HG02885 (cell line): ENCODE measurements at regions not wholly inside any gene's neighbourhood (a gene's known extent, or its start where the extent isn't known, plus 50 kb on each side); places are given as distances from the start of the nearest gene placed in this dataset.

ENCODE experiments used
- ATAC-seq: cut with Tn5 transposase; IDR thresholded peaks from one replicate; pipeline ENCODE4 v1.9.1; 2021; ENCODE audit warnings: mild to moderate bottlenecking; ENCODE audit not compliant: unreplicated experiment, poor library complexity

DNA sequence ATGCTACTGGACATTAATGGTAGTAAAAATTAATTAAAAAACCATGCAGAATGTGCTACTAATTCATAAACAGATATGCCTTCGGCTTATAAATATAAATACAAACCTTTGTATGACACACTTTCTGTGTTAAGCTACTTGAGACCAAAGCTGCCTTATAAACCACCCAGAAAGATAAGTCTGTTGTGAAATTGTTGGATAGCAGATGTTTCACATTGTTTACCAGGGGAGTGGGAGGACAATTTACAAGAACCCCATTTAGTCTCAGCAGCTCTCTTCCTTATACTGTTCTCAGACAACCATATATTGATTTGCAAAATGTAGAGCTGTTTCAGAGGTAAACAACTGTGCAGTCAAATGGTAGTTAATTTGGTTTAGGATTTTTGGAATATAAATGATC is 524.4 kb downstream of the PRR16 start:
- no peak for ATAC-seq

DNA sequence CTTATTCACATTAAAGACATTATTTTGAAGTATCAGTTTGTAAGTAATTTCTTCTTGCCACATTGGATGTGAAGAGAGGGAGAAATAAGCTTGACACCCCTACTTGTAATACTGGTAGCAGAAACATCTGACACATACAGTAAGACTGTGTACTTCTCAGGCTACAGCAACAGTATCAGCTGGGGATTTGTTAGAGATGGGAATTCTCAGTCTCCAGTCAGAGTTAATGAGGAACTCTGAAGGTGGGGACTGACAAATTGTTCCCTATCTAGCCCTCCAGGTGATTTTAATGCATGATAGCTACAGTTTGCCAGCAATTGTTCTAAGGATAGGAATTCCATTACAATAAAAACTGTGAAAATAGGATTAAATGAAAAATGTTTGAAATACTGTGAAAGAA is 524.8 kb downstream of the PRR16 start:
- ATAC-seq, result no peak

GRCh38 chr5:120991569-120991968 is 527.5 kb downstream of the PRR16 start:
- no peak for ATAC-seq

- no peak for ATAC-seq
Observed at GRCh38 chr5:120994112-120994511, 530.0 kb downstream of the PRR16 start.

DNA sequence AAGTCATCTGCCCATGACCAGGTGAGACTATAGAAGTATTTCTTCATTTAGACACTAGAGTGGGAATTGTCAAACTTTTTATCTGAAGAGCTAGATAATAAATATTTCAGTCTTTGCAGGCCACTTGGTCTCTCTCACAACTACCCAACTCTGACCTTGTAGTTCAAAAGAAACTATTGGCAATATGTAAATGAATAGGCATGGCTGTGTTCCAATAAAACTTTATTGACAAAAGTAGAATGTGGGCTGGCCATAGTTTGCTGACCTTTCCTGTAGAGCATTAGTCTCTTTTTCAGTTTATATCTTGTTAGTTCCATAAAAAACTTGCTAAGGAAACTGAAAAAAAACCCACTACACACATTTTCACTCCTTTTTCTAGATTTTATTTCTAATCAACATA is 535.5 kb downstream of the PRR16 start:
- ATAC-seq, result no peak

DNA sequence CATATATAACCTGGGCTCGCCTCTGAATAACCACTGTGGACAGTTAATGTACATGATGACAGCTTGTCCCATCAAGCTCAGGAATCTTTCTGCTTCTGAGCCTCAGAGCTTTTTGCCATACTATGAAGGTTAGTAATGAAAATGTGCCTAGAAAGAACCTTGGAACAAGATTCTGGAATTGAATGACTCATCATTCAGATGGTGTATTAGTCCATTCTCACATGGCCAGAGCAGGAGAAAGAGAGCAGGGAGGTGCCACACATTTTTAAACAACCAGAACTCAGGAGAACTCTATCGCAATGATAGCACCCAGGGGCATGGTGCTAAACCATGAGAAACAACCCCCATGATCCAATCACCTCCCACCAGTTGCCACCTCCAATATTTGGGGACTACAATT is 542.1 kb downstream of the PRR16 start:
- no peak for ATAC-seq

DNA sequence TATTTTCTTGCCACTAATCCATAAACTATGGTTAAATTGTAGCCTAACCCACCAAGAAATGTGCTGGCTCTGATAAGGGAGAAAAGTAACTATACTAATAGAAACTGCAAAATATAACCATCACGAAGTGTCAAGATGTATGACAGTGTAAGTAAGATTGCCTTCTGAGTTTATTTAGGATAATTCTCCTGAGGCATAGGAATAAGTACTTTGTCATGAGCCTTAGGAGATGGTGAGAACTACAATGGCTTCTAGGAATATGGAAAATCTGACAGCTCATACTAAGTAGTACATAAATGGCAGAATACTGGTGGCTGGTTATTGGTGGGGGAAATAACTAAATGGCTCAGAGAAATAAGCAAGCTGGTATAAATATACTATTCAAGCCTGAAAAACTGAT is 543.9 kb downstream of the PRR16 start:
- ATAC-seq, result no peak

- ATAC-seq, result no peak
Observed at GRCh38 chr5:121009058-121009457, 545.0 kb downstream of the PRR16 start.

DNA sequence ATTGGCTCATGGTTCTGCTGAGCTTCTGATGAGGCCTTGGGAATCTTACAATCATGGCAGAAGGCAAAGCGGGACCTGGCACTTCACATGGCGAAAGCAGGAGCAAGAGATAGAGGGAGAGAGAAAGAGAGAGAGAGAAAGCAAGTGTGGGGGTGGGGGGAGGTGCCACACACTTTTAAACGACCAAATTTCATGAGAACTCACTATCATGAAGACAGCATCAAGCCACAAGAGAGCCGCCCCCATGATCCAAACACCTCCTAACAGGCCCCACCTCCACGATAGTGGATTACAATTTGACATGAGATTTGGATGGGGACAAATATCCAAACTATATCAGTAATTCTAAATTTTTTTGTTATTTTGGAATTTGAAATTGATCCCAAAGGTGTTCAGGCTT is 553.9 kb downstream of the PRR16 start:
- ATAC-seq, result no peak

GRCh38 chr5:121019106-121019505 is 555.0 kb downstream of the PRR16 start:
- ATAC-seq, result no peak

GRCh38 chr5:121019734-121020133 is 555.6 kb downstream of the PRR16 start:
- no peak for ATAC-seq

- no peak for ATAC-seq
Observed at GRCh38 chr5:121021681-121022080, 557.6 kb downstream of the PRR16 start.

DNA sequence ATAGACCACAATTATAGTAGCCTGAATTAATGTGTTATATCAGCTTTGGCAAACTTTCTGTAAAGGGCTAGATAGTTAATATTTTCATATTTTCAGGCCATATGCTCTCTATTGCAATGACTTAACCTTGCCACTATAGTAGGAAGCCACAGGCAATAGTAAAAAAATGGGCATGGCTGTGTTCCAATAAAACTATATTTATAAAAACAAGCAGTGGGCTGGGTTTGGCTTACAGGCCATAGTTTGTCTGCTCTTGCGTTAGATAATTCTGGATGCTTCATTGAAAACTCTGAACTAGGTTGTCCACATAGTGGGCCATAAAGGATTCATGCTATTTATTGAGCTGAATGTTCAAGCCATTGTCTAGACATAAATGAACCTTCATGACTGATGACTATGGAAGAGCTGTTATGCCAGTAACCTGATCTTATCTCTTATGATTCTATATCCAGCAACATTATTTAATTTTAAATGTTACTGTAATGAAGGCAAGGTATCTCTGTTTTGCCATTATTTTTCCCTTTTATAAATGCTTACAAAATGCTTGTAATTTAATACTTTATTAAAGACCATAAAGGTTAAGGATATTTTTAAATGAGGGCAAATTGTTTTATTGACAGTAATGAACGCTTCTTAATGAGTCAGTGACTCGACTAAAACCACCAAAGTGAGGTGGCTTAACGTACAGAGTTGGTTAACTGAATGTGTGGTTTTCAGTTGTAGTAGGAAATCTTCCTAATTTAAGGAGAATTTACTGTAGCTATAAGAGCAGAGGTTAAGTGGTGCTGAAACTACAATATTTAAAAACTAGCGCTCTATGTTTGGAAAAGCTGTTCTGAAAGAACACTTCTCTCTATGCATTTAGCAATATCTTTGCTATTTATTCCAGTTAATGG is 560.6 kb downstream of the PRR16 start:
- no peak for ATAC-seq

GRCh38 chr5:121025671-121026070 is 561.6 kb downstream of the PRR16 start:
- ATAC-seq, result no peak

DNA sequence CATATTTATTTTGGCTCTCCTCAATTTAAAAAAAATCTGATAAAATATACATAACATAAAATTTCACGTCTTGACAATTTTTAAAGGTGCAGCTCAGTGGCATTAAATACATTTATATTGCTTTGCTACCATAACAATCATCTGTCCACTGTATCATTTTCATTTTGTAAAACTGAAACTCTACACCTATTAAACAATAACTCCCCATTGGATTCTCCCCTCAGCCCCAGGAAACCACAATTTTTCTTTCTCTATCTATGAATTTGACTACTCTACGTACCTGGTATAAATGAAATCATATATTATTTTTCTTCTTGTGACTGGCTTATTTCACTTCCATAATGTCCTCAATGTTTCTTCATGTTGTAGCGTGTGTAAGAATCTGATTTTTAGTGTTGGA is 563.5 kb downstream of the PRR16 start:
- no peak for ATAC-seq

GRCh38 chr5:121029536-121030245 is 565.6 kb downstream of the PRR16 start:
- ATAC-seq, result no peak

GRCh38 chr5:121031491-121031890 is 567.4 kb downstream of the PRR16 start:
- no peak for ATAC-seq

DNA sequence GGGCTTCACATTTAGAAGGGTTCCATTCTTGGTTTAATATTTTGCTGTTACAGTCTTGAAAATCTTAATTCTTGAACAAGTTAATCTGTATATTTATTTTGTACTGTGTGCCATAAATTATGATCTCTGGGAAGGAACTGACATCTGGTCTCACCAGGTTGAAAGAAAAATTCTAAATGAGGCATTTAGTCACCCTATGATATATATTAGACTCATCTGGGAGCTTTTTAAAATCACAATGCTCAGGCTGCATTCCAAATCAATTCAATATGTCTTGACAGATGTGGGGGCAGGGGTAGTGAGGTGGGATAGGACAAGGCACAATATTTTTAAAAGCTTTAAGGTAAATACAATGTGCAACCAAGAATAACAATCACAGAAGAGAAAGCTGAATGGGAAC is 569.2 kb downstream of the PRR16 start:
- ATAC-seq, result no peak

GRCh38 chr5:121038438-121038837 is 574.3 kb downstream of the PRR16 start:
- no peak for ATAC-seq

GRCh38 chr5:121049971-121050370 is 585.9 kb downstream of the PRR16 start:
- ATAC-seq, result no peak

DNA sequence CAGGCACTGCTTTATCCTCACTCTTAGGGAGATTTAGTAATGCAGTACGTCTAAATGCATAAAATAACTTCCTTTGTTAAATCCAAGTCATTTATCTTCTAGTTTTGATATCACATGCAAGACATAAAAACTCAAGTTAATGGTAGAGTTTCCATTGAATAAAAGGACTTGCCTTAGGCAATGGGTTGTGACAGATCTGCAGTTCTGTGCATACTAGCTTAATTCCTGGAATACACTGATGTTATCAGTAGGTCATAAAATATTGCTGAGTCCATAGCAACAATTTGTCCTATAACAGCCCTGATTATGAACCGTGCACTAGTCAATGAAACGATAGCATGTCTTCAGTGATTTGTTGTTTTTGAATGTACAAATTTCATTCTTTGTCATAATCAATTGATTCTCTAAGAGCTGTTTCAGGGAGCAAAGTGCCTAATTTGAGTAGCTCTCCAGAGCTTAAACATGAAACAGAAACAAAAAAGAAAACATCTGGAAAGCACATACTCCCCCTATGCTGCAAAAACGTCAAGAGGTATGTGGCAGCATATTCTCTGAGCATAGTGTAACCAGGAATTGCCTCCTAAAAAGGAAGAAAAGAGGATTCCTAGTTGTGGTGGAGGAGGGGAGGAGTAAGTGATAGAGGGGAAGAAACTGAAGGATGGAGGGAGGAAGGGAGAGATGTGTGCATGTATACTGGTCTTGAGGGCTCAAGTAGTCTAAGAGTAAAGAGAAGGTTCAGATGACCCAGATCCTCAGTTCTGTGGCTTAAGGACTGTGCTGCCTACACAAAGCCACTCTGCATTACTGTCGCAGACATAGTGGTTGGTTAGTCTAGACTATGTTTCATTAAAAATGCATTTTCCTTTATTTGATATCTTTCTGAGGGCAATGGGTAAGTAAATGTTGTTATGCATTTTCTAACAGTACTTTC is 589.2 kb downstream of the PRR16 start:
- ATAC-seq, result no peak
